ENCODE measurements at regions not wholly inside any gene's neighbourhood (a gene's known extent, or its start where the extent isn't known, plus 50 kb on each side); places are given as distances from the start of the nearest gene placed in this dataset.

- TF ChIP-seq, protein P1, sequence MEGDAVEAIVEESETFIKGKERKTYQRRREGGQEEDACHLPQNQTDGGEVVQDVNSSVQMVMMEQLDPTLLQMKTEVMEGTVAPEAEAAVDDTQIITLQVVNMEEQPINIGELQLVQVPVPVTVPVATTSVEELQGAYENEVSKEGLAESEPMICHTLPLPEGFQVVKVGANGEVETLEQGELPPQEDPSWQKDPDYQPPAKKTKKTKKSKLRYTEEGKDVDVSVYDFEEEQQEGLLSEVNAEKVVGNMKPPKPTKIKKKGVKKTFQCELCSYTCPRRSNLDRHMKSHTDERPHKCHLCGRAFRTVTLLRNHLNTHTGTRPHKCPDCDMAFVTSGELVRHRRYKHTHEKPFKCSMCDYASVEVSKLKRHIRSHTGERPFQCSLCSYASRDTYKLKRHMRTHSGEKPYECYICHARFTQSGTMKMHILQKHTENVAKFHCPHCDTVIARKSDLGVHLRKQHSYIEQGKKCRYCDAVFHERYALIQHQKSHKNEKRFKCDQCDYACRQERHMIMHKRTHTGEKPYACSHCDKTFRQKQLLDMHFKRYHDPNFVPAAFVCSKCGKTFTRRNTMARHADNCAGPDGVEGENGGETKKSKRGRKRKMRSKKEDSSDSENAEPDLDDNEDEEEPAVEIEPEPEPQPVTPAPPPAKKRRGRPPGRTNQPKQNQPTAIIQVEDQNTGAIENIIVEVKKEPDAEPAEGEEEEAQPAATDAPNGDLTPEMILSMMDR (IDR thresholded peaks at IDR 0.05; ENCODE audit: insufficient read depth, low read length, poor library complexity, severe bottlenecking): no peak
- H3K4me3 ChIP-seq (ENCODE audit: low read depth, low read length): no peak overlapping the region
- DNase-seq (ENCODE audit: low read depth): no peak
- no peaks in the 10 kb centered on the region for H3K36me3 ChIP-seq (ENCODE audit: control insufficient read depth, insufficient read depth, low read length)
- H3K27me3 ChIP-seq (ENCODE audit: control insufficient read depth, insufficient read depth, low read length): no peaks in the 10 kb centered on the region
These were observed 94.8 kb upstream of the COL5A2 start for GRCh38 chr2:189274361-189274760.

DNA sequence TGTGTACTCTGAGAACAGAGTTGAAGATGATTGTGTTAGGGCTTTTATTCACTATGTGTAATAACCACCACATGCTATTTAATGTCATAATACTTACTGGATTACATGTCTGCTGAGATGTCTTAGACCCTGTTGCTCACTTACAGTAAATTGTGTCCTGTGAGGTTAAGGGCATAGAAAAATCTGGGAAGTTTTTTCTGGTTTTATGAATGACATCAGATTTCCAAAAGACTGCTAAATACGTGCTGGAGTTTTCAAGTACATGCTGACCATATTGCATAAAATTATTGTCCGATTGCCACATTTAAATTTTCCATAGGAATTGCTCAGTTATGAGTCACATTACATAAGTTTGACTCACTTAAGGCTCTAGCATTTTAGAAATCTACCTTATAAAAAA is 96.7 kb upstream of the COL5A2 start:
- Histone ChIP-seq H3K36me3 (ENCODE audit: control insufficient read depth, insufficient read depth, low read length) (no peaks in the 10 kb centered on the region), H3K27me3 (ENCODE audit: control insufficient read depth, insufficient read depth, low read length) (no peaks in the 10 kb centered on the region), H3K4me3 (ENCODE audit: low read depth, low read length) (no peak overlapping the region)
- no peak for DNase-seq (ENCODE audit: low read depth)
- TF ChIP-seq, protein P1 (IDR thresholded peaks at IDR 0.05; ENCODE audit: insufficient read depth, low read length, poor library complexity, severe bottlenecking): no peak

GRCh38 chr2:189281201-189281600 is 101.6 kb upstream of the COL5A2 start:
- TF ChIP-seq, protein P1 (IDR thresholded peaks at IDR 0.05; ENCODE audit: insufficient read depth, low read length, poor library complexity, severe bottlenecking): no peak
- Histone ChIP-seq H3K27me3 (ENCODE audit: control insufficient read depth, insufficient read depth, low read length) (no peaks in the 10 kb centered on the region), H3K36me3 (ENCODE audit: control insufficient read depth, insufficient read depth, low read length) (no peaks in the 10 kb centered on the region), H3K4me3 (ENCODE audit: low read depth, low read length) (no peak overlapping the region)
- no peak for DNase-seq (ENCODE audit: low read depth)

GRCh38 chr2:189285349-189285748 is 105.8 kb upstream of the COL5A2 start:
- H3K27me3 ChIP-seq (ENCODE audit: control insufficient read depth, insufficient read depth, low read length): no peaks in the 10 kb centered on the region
- H3K36me3 ChIP-seq (ENCODE audit: control insufficient read depth, insufficient read depth, low read length): no peaks in the 10 kb centered on the region
- no peak for DNase-seq (ENCODE audit: low read depth)
- TF ChIP-seq, protein P1 (IDR thresholded peaks at IDR 0.05; ENCODE audit: insufficient read depth, low read length, poor library complexity, severe bottlenecking): no peak
- H3K4me3 ChIP-seq (ENCODE audit: low read depth, low read length): no peak overlapping the region

DNA sequence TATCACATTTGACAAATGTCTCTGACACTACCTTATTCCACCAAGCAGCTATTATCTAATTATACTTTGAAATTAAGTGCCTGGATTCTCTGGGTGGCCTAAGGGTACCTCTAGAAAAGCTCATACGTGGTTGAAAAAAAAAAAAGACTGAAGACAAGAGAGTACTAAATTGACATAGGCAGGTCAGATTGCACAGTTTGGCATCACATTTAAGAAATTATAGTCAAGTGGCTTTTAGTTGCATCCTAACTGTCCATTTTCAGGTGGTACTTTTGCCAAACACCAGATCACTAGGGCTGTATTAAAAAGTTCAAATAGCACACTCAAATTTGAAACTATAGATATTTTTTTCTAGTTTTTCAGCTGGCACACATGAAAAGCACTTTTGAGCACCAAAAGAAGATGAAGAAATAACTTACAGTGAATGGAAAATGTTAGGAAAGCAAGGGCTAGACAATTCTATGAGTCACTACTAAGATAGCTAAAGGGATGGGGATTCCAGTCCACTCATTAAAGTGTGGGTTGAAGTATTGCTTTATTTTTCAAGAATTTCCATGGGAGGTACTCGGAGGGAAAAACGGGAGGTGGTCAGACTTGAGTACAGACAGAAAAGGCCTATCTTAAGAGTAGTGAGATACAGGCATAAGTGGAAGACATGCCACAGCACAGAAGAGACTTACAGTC is 106.5 kb upstream of the COL5A2 start:
- Histone ChIP-seq H3K4me3 (ENCODE audit: low read depth, low read length) (no peak overlapping the region), H3K36me3 (ENCODE audit: control insufficient read depth, insufficient read depth, low read length) (no peaks in the 10 kb centered on the region), H3K27me3 (ENCODE audit: control insufficient read depth, insufficient read depth, low read length) (no peaks in the 10 kb centered on the region)
- TF ChIP-seq, protein P1 (IDR thresholded peaks at IDR 0.05; ENCODE audit: insufficient read depth, low read length, poor library complexity, severe bottlenecking): no peak
- peak; percentile 74 for DNase-seq (ENCODE audit: low read depth)

DNA sequence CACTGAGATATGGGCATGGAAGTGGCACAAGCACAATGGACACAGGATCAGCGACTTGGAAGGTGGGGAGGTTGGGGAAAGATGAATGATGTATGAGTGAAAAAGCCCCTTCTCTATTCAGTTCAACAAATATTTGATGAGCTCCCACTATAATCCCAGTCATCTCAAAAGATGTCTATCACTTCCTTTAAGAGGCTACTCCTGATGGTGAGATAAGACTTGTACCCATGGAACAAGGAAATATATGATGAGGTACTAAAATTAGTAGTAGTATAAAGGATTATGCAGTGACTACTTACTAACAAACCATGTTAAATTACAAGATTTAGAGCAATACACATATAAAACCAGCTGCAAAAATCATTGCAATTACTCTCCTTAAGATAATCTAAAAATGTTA is 107.8 kb upstream of the COL5A2 start:
- no peak for DNase-seq (ENCODE audit: low read depth)
- TF ChIP-seq, protein P1 (IDR thresholded peaks at IDR 0.05; ENCODE audit: insufficient read depth, low read length, poor library complexity, severe bottlenecking): no peak
- Histone ChIP-seq H3K27me3 (ENCODE audit: control insufficient read depth, insufficient read depth, low read length) (no peaks in the 10 kb centered on the region), H3K4me3 (ENCODE audit: low read depth, low read length) (no peak overlapping the region), H3K36me3 (ENCODE audit: control insufficient read depth, insufficient read depth, low read length) (no peaks in the 10 kb centered on the region)

Data from kidney epithelial cell (primary cell).